A549 (cell line): ENCODE measurements at regions not wholly inside any gene's neighbourhood (a gene's known extent, or its start where the extent isn't known, plus 50 kb on each side); places are given as distances from the start of the nearest gene placed in this dataset.

Experiments used
- ATAC-seq, 2 experiments: fragments of 200-7000 bp in 1 of 2; fragments of >200 bp in 1 of 2; cut with Nextera tagmentation in 1 of 2; cut with Tn5 transposase in 1 of 2; 3 replicates each; pipeline versions ENCODE4 v1.8.0 to v1.9.1; 2018 to 2020; ENCODE audit warnings: mild to moderate bottlenecking in 1 of 2, moderate library complexity in 1 of 2
- CTCF ChIA-PET: fragments of 300-600 bp; sonication (Branson Sonifier 250); formaldehyde crosslinking; extraction: SDS; loops from one replicate; lab custom pipeline; 2021; ENCODE audit warnings: antibody characterized with exemption, inconsistent platforms; lab: Yijun Ruan, JAX
- POLR2A ChIA-PET: fragments of 350-600 bp; formaldehyde crosslinking; extraction: SDS; loops from one replicate; lab custom pipeline; 2021; ENCODE audit warnings: antibody characterized with exemption, inconsistent platforms; lab: Yijun Ruan, JAX
- DNase-seq, 2 experiments: peaks; one replicate each; pipeline versions ENCODE4 v3.0.0 to v3.0.0-alpha.2; 2011 to 2016; ENCODE audit warnings: low read depth in 1 of 2, low spot score in 1 of 2
- FAIRE-seq: peaks from 2 replicates; lab custom pipeline; 2011; peaks lifted over from hg19 to GRCh38; lab: Jason Lieb, UNC
- H3K27ac ChIP-seq, 2 experiments: fragments of >200 bp; sonication (Bioruptor Twin); formaldehyde crosslinking; 3 replicates each; pipeline ENCODE4 v1.5.1; 2016 to 2017
- H3K4me1 ChIP-seq: fragments of >200 bp; sonication (Bioruptor Twin); formaldehyde crosslinking; 3 replicates; pipeline ENCODE4 v1.6.1; 2016
- H3K4me2 ChIP-seq: fragments of >200 bp; sonication (Bioruptor Twin); formaldehyde crosslinking; 3 replicates; pipeline ENCODE4 v1.6.1; 2016
- H3K4me3 ChIP-seq: fragments of >200 bp; sonication (Bioruptor Twin); formaldehyde crosslinking; 3 replicates; pipeline ENCODE4 v1.5.1; 2016
- H3K9me3 ChIP-seq: fragments of >200 bp; sonication (Bioruptor Twin); formaldehyde crosslinking; 3 replicates; pipeline ENCODE4 v1.6.1; 2016
- BHLHE40 ChIP-seq: IDR thresholded peaks from 2 replicates; pipeline ENCODE4 v1.6.1; 2012; ENCODE audit warnings: low read depth, low read length, inconsistent platforms
- CBX2 ChIP-seq: fragments of 200-600 bp; sonication (generic); IDR thresholded peaks from 2 replicates; pipeline ENCODE4 v1.6.1; 2016; ENCODE audit warnings: low read depth, mild to moderate bottlenecking, borderline replicate concordance
- EHF ChIP-seq: fragments of 250-450 bp; sonication (Bioruptor Pico); IDR thresholded peaks from 2 replicates; pipeline ENCODE4 v1.5.0; 2020; ENCODE audit warnings: mild to moderate bottlenecking
- ELK1 ChIP-seq: fragments of 150-350 bp; IDR thresholded peaks from 2 replicates; pipeline ENCODE4 v1.6.1; 2014; ENCODE audit warnings: low read depth, mild to moderate bottlenecking, low read length
- ESRRA ChIP-seq: fragments of 150-350 bp; IDR thresholded peaks from 2 replicates; pipeline ENCODE4 v1.6.1; 2014; ENCODE audit warnings: mild to moderate bottlenecking, low read length, borderline replicate concordance
- FOSB ChIP-seq: fragments of 250-450 bp; sonication (Bioruptor Pico); IDR thresholded peaks from 2 replicates; pipeline ENCODE4 v1.5.0; 2020; ENCODE audit warnings: mild to moderate bottlenecking, moderate library complexity
- HDAC2 ChIP-seq: fragments of 200-600 bp; sonication (generic); IDR thresholded peaks from 2 replicates; pipeline ENCODE4 v1.6.1; 2016
- HOXA7 ChIP-seq: fragments of 250-450 bp; sonication (Bioruptor Pico); IDR thresholded peaks from 2 replicates; pipeline ENCODE4 v1.5.0; 2020; ENCODE audit warnings: mild to moderate bottlenecking, moderate library complexity
- HOXB13 ChIP-seq: fragments of 250-450 bp; sonication (Bioruptor Pico); IDR thresholded peaks from 2 replicates; pipeline ENCODE4 v1.5.0; 2020; ENCODE audit warnings: low read depth, mild to moderate bottlenecking, moderate library complexity
- HOXB5 ChIP-seq: fragments of 250-450 bp; sonication (Bioruptor Pico); IDR thresholded peaks from 2 replicates; pipeline ENCODE4 v1.5.0; 2020; ENCODE audit warnings: mild to moderate bottlenecking, moderate library complexity
- KDM1A ChIP-seq: fragments of 200-600 bp; sonication (generic); IDR thresholded peaks from 2 replicates; pipeline ENCODE4 v1.6.1; 2016; ENCODE audit warnings: low read depth, mild to moderate bottlenecking
- KDM5A ChIP-seq: fragments of 200-600 bp; sonication (generic); IDR thresholded peaks from 2 replicates; pipeline ENCODE4 v1.6.1; 2016; ENCODE audit warnings: antibody characterized with exemption, mild to moderate bottlenecking
- MAZ ChIP-seq: fragments of 150-350 bp; IDR thresholded peaks from 2 replicates; pipeline ENCODE4 v1.6.1; 2014; ENCODE audit warnings: antibody characterized with exemption, low read depth, low read length, borderline replicate concordance
- MYC ChIP-seq: IDR thresholded peaks from 2 replicates; pipeline ENCODE4 v1.6.1; 2012; ENCODE audit warnings: mild to moderate bottlenecking, inconsistent platforms, low read length, improper control_type of control experiment, borderline replicate concordance
- NR3C1 ChIP-seq: fragments of >200 bp; sonication (Bioruptor Twin); formaldehyde crosslinking; IDR thresholded peaks from 3 replicates; pipeline ENCODE4 v1.6.1; 2017
- RNF2 ChIP-seq: fragments of 200-600 bp; sonication (generic); IDR thresholded peaks from 2 replicates; pipeline ENCODE4 v1.6.1; 2016; ENCODE audit warnings: low read depth, mild to moderate bottlenecking, antibody characterized with exemption, moderate library complexity, borderline replicate concordance
- SMC3 ChIP-seq: fragments of >200 bp; sonication (Bioruptor Twin); formaldehyde crosslinking; IDR thresholded peaks from 3 replicates; pipeline ENCODE4 v1.6.1; 2018; ENCODE audit warnings: inconsistent platforms
- SREBF2 ChIP-seq: fragments of 450-650 bp; IDR thresholded peaks from 2 replicates; pipeline ENCODE4 v1.6.1; 2014; ENCODE audit warnings: mild to moderate bottlenecking, moderate library complexity
- TFCP2L1 ChIP-seq: fragments of 250-450 bp; sonication (Bioruptor Pico); IDR thresholded peaks from 2 replicates; pipeline ENCODE4 v1.5.0; 2021; ENCODE audit warnings: mild to moderate bottlenecking
- TP53 ChIP-seq: fragments of 250-450 bp; sonication (Bioruptor Pico); IDR thresholded peaks from 2 replicates; pipeline ENCODE4 v1.5.0; 2021; ENCODE audit warnings: mild to moderate bottlenecking, moderate library complexity
- ZC3H11A ChIP-seq: fragments of 450-650 bp; IDR thresholded peaks from 2 replicates; pipeline ENCODE4 v1.6.1; 2014; ENCODE audit warnings: antibody characterized with exemption, mild to moderate bottlenecking
- ZFP36 ChIP-seq: fragments of 450-650 bp; IDR thresholded peaks from 2 replicates; pipeline ENCODE4 v1.6.1; 2014; ENCODE audit warnings: borderline replicate concordance; ENCODE audit not compliant: partially characterized antibody
- ZSCAN20 ChIP-seq: fragments of 250-450 bp; sonication (Bioruptor Pico); IDR thresholded peaks from 2 replicates; pipeline ENCODE4 v1.8.0; 2022; ENCODE audit warnings: mild to moderate bottlenecking, moderate library complexity
- WGBS: methylation state at CpG from one replicate; pipeline ENCODE4 v1.1.6; 2017; ENCODE audit errors: missing lambda C conversion rate; 5-methylcytosine and 5-hydroxymethylcytosine counted together
- TF ChIP-seq, protein P1 (sequence below): fragments of 250-450 bp; sonication (Bioruptor Pico); IDR thresholded peaks from 2 replicates; pipeline ENCODE4 v1.5.0; 2020; ENCODE audit warnings: low read depth, mild to moderate bottlenecking, moderate library complexity
- TF ChIP-seq, protein P2 (sequence below): fragments of 250-450 bp; sonication (Bioruptor Pico); IDR thresholded peaks from 2 replicates; pipeline ENCODE4 v1.5.0; 2021; ENCODE audit warnings: mild to moderate bottlenecking, moderate library complexity, borderline replicate concordance
- TF ChIP-seq, protein P3 (sequence below): fragments of >200 bp; sonication (Bioruptor Twin); formaldehyde crosslinking; IDR thresholded peaks from 2 replicates; pipeline ENCODE4 v1.6.1; 2016
- TF ChIP-seq, protein P4 (sequence below): IDR thresholded peaks from 2 replicates; pipeline ENCODE4 v1.6.1; 2012

- H3K9me3 ChIP-seq, result no peaks in the 10 kb centered on the region
- DNase-seq, result no peak
- no peak overlapping the region for H3K4me3 ChIP-seq
- H3K4me2 ChIP-seq, result no peak overlapping the region
- ATAC-seq, result no peak
- ChIA-PET POLR2A (no interaction called here), CTCF (no interaction called here)
- no peak for FAIRE-seq
- no peak overlapping the region for H3K27ac ChIP-seq
- H3K4me1 ChIP-seq, result no peaks in the 10 kb centered on the region
- 6% methylated on average over 1 of the region's 1 CpG for WGBS
- TF ChIP-seq ZC3H11A, result no peak
- TF ChIP-seq FOSB (CRISPR knock-in tag), result no peak
- no peak for TF ChIP-seq MYC
- TF ChIP-seq SMC3, result no peak
- TF ChIP-seq KDM5A, result no peak
- no peak for TF ChIP-seq TP53 (CRISPR knock-in tag)
- no peak for TF ChIP-seq ZFP36
- no peak for TF ChIP-seq NR3C1
- TF ChIP-seq HDAC2, result no peak
- no peak for TF ChIP-seq MAZ
- TF ChIP-seq, protein P1, sequence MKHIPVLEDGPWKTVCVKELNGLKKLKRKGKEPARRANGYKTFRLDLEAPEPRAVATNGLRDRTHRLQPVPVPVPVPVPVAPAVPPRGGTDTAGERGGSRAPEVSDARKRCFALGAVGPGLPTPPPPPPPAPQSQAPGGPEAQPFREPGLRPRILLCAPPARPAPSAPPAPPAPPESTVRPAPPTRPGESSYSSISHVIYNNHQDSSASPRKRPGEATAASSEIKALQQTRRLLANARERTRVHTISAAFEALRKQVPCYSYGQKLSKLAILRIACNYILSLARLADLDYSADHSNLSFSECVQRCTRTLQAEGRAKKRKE (CRISPR knock-in tag), result no peak
- TF ChIP-seq, all 56 proteins: peak for 0
Measured at GRCh38 chr5:114243972-114244317, 117.9 kb upstream of the KCNN2 start.

DNA sequence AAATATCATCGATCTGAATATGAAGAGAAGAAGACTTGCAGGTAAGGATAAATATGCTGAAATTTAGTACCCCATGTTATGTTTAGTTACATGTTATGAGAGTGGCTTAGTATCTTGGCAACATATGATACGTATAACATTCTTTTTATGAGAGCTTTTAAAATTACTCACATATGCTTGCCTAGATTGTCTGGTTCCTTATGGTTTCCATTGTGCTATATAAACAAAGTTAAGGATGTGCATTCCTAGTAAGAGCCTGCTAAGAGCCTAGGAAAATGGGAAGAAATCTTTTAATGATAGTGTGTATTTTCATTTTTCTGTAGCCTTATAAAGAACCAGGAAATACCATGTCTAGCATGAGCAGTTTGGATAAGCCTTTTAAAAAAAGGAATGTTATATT is 112.0 kb upstream of the KCNN2 start:
- WGBS, result 8% methylated on average over 2 of the region's 2 CpGs
- no peak for DNase-seq

GRCh38 chr5:114250536-114250935 is 111.3 kb upstream of the KCNN2 start:
- TF ChIP-seq RNF2 (no peak), BHLHE40 (no peak), KDM1A (no peak), HOXA7 (CRISPR knock-in tag) (no peak), ZC3H11A (no peak), SMC3 (no peak)
- TF ChIP-seq, protein P2, sequence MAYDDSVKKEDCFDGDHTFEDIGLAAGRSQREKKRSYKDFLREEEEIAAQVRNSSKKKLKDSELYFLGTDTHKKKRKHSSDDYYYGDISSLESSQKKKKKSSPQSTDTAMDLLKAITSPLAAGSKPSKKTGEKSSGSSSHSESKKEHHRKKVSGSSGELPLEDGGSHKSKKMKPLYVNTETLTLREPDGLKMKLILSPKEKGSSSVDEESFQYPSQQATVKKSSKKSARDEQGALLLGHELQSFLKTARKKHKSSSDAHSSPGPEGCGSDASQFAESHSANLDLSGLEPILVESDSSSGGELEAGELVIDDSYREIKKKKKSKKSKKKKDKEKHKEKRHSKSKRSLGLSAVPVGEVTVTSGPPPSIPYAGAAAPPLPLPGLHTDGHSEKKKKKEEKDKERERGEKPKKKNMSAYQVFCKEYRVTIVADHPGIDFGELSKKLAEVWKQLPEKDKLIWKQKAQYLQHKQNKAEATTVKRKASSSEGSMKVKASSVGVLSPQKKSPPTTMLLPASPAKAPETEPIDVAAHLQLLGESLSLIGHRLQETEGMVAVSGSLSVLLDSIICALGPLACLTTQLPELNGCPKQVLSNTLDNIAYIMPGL, result no peak
- TF ChIP-seq, protein P3, sequence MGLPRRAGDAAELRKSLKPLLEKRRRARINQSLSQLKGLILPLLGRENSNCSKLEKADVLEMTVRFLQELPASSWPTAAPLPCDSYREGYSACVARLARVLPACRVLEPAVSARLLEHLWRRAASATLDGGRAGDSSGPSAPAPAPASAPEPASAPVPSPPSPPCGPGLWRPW, result no peak
- FAIRE-seq (no peak), DNase-seq (no peak), ATAC-seq (no peak)
- POLR2A ChIA-PET, result no interaction called here
- no peaks in the 10 kb centered on the region for H3K9me3 ChIP-seq
- no peak overlapping the region for H3K4me2 ChIP-seq
- no peaks in the 10 kb centered on the region for H3K4me1 ChIP-seq
- H3K27ac ChIP-seq, result no peak overlapping the region
- H3K4me3 ChIP-seq, result no peak overlapping the region
- CTCF ChIA-PET, result no interaction called here
- 12% methylated on average over 3 of the region's 3 CpGs for WGBS

More for the DNA sequence above, 112.0 kb upstream of the KCNN2 start:
- Histone ChIP-seq H3K4me2 (no peak overlapping the region), H3K4me3 (no peak overlapping the region)
- POLR2A ChIA-PET, result no interaction called here
- TF ChIP-seq ELK1, result no peak
- no peak for TF ChIP-seq TP53 (CRISPR knock-in tag)
- TF ChIP-seq ZSCAN20 (CRISPR knock-in tag), result no peak
- no peak for TF ChIP-seq ESRRA
- TF ChIP-seq KDM1A, result no peak
- TF ChIP-seq CBX2, result no peak
- TF ChIP-seq BHLHE40, result no peak
- TF ChIP-seq NR3C1, result no peak
- TF ChIP-seq, protein P4, sequence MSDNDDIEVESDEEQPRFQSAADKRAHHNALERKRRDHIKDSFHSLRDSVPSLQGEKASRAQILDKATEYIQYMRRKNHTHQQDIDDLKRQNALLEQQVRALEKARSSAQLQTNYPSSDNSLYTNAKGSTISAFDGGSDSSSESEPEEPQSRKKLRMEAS, result no peak
- TF ChIP-seq TFCP2L1 (CRISPR knock-in tag), result no peak
- TF ChIP-seq HOXB13, result no peak
- TF ChIP-seq, protein P1 (CRISPR knock-in tag), result no peak
- no peak for TF ChIP-seq EHF (CRISPR knock-in tag)
- TF ChIP-seq SREBF2, result no peak
- TF ChIP-seq HOXB5, result no peak
- TF ChIP-seq, all 56 proteins: peak for 0
- no peak for ATAC-seq
- H3K4me1 ChIP-seq, result no peaks in the 10 kb centered on the region
- no peaks in the 10 kb centered on the region for H3K9me3 ChIP-seq
- FAIRE-seq, result no peak
- CTCF ChIA-PET, result no interaction called here
- no peak overlapping the region for H3K27ac ChIP-seq
